Duodenal mucosa (tissue), 2 donors: ENCODE measurements at regions not wholly inside any gene's neighbourhood (a gene's known extent, or its start where the extent isn't known, plus 50 kb on each side); places are given as distances from the start of the nearest gene placed in this dataset.

Source experiments
- H3K27ac ChIP-seq: one replicate; pipeline ENCODE4 v1.7.0; 2013; ENCODE audit warnings: low read depth, low read length
- H3K27me3 ChIP-seq, 2 donors: one replicate each; pipeline ENCODE4 v1.7.0; 2013; ENCODE audit warnings: low read length in 2 of 2, control low read depth in 1 of 2; ENCODE audit not compliant: insufficient read depth in 2 of 2, control insufficient read depth in 1 of 2
- H3K36me3 ChIP-seq, 2 donors: one replicate each; pipeline ENCODE4 v1.7.0; 2013; ENCODE audit warnings: low read length in 2 of 2, control low read depth in 1 of 2; ENCODE audit not compliant: insufficient read depth in 2 of 2, control insufficient read depth in 1 of 2
- H3K4me1 ChIP-seq, 2 donors: one replicate each; pipeline ENCODE4 v1.7.0; 2013; ENCODE audit warnings: low read length in 2 of 2, control low read depth in 1 of 2; ENCODE audit not compliant: insufficient read depth in 2 of 2, control insufficient read depth in 1 of 2
- H3K4me3 ChIP-seq, 2 donors: one replicate each; pipeline ENCODE4 v1.7.0; 2013; ENCODE audit warnings: low read length in 2 of 2, low read depth in 1 of 2
- H3K9ac ChIP-seq, 2 donors: one replicate each; pipeline ENCODE4 v1.7.0; 2013; ENCODE audit warnings: low read length in 2 of 2, low read depth in 1 of 2
- H3K9me3 ChIP-seq, 2 donors: one replicate each; pipeline ENCODE4 v1.7.0; 2013; ENCODE audit warnings: low read length in 2 of 2, control low read depth in 1 of 2; ENCODE audit not compliant: control insufficient read depth in 1 of 2

DNA sequence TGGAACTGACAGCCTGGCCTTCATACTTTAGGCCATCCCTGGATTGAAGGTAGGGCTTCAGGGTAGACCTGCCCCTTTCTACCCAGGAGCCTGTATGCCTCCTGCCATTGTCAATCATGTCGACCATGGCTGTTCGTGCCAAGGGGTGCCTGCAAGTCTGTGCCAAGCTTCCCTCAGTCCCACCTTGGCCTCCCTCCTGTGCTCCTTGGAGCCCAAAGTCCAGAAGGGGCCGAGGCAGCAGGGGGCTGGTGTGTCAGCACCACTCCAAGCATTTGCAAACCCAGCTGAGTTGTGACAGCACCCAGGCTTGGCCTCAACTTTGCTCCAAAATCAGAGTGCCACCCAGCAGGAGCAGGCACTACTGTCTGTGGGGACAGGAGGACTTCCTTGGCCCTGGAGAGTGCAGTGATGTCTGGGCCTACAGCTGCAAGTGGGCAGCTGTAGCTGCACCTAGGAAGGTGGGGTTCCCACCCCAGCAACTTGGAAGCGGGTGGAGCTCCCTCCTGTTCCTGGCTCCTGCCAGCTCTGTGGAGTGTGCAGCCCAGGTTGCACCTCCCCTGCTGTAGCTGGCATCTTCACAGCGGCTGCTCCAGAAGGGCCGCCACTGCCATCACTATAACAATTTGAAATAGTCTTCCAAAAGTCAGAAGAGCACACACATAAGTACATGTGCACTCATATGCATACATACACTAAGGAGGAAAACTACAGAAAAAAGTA is 1719.3 kb downstream of the HACE1 start:
- Histone ChIP-seq H3K27me3 (no peaks in the 10 kb centered on the region), H3K27ac (no peak overlapping the region), H3K4me1 (no peaks in the 10 kb centered on the region), H3K9me3 (no peaks in the 10 kb centered on the region), H3K36me3 (no peaks in the 10 kb centered on the region), H3K4me3 (no peak overlapping the region), H3K9ac (no peak overlapping the region)

DNA sequence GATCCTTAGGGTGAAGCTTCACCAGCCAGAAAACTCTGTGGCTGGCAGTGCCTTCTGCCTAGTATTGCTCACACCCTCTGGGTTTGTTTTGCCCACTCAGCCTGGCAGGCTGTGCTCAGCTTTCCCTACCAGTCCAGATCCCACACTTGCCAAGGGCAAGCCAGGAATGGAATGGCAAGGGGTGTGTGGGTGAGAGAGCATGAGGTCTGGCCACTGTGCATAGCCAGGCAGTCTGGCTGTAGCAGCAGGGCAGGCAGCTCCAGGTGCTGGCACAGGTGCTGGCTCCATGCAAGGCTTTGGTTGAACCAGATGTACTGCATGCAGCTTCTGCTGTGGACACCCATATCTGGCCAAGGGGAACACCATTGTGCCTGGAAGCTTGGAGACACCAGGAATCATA is 1720.3 kb downstream of the HACE1 start:
- no peak overlapping the region for H3K4me3 ChIP-seq
- H3K36me3 ChIP-seq, result no peaks in the 10 kb centered on the region
- H3K9me3 ChIP-seq, result no peaks in the 10 kb centered on the region
- no peak overlapping the region for H3K27ac ChIP-seq
- H3K4me1 ChIP-seq, result no peaks in the 10 kb centered on the region
- H3K27me3 ChIP-seq, result no peaks in the 10 kb centered on the region
- no peak overlapping the region for H3K9ac ChIP-seq

DNA sequence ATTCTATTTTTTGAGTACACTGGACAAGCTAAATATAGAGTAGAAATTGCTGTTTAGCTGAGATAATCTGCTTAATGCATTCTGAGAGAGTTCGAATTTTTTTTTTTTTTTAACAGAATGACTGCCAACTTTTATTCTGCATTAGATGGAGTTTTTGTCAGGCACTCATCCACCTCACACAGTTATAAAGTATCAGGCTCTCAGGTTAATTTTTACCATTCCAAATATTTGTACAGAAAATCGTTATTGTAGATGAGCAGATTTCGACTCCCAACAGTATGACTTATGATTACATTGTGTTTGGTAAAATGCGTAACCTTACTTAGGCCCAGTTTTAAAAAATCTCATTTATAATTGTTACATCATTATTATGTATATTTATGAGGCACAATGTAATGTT is 1731.0 kb downstream of the GRIK2 start:
- Histone ChIP-seq H3K4me1 (no peaks in the 10 kb centered on the region), H3K27me3 (no peaks in the 10 kb centered on the region), H3K36me3 (no peaks in the 10 kb centered on the region), H3K27ac (no peak overlapping the region), H3K4me3 (no peak overlapping the region), H3K9ac (no peak overlapping the region), H3K9me3 (no peaks in the 10 kb centered on the region)

DNA sequence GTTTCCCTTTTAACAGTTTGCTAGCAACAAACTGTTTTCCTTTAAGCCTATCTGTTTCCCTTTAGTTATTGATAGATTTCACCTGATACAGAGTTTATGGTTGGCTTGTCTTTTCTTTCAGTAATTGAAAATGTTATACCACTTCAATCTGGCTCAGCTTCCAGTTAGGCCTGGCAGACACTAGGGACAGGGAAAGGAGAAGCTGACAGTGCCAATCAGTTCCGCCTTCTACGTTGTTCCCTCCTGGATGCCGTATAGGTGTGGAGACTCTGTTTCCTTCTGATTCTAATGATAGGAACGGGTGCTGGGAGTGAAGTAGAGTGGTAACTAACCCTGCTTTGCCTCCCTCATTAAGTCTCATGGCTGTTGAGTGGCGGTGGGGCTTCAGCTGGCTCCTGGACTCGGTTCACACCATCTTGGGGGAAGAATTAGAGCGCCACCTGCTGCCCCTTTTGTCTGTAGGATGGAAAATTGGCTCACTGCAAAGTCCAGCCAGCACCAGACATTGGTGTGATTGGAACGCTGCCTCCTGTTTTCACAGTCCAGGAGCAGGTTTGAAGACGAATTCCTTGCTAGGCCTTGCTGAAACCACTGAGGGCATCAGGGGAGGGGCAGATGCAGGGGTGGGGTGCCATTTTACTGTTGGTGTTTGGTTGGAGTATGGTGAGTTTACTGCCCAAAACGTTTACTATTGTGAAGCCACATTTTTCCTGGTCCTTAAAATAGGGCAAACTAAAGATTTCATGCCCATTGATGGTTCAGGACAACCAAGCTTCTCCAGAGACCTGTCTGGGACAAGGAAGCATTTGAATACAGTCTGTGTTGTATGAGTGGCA is 1729.5 kb downstream of the GRIK2 start:
- no peaks in the 10 kb centered on the region for H3K27me3 ChIP-seq
- H3K9ac ChIP-seq, result no peak overlapping the region
- H3K4me1 ChIP-seq, result no peaks in the 10 kb centered on the region
- H3K9me3 ChIP-seq, result peaks cover 0 to 2% of the 10 kb centered on the region in 2 donors
- no peak overlapping the region for H3K27ac ChIP-seq
- H3K36me3 ChIP-seq, result no peaks in the 10 kb centered on the region
- H3K4me3 ChIP-seq, result no peak overlapping the region

DNA sequence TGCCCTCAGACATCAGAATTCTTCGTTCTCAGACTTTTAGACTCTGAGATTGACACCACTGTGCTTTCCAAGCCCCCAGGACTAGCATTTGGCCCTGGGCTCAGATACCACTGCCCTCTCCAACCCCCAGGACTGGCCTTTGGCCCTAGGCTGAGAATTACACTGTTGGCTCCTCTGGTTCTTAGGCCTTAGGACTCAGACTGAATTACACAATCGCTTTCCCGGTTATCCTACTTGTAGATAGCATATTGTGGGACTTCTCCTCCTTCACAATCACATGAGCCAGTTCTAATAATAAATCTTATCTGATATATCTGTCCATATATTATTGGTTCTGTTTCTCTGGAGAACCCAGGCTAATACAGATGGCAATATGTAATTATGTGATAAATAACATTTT is 1725.5 kb downstream of the GRIK2 start:
- Histone ChIP-seq H3K4me1 (no peaks in the 10 kb centered on the region), H3K36me3 (no peaks in the 10 kb centered on the region), H3K27me3 (no peaks in the 10 kb centered on the region)

DNA sequence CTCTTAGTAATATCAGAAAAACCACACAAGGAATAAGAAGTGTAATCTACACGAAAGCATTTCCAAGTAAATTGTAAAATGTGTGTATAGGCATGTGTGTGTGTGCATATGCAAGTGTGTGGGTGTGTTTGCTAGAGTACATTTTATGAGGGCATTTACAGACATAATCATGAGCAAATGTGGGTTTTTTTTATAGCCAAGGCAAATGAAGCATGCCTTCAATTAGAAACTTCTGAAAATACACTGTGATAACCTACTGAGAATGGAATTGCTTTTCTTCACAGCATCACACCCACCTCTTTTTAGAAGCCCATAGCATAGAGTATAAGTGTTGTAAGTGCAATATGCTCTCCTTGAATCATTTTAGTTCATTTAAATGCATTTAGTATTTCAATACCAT is 1721.1 kb downstream of the GRIK2 start:
- Histone ChIP-seq H3K9ac (no peak overlapping the region), H3K36me3 (no peaks in the 10 kb centered on the region), H3K4me3 (no peak overlapping the region), H3K27ac (no peak overlapping the region), H3K27me3 (no peaks in the 10 kb centered on the region), H3K4me1 (no peaks in the 10 kb centered on the region), H3K9me3 (peaks cover 3 to 6% of the 10 kb centered on the region in 2 donors)

More for the DNA sequence above, 1725.5 kb downstream of the GRIK2 start:
- Histone ChIP-seq H3K4me3 (no peak overlapping the region), H3K9me3 (peaks cover 0 to 3% of the 10 kb centered on the region in 2 donors), H3K27ac (no peak overlapping the region), H3K9ac (no peak overlapping the region)

DNA sequence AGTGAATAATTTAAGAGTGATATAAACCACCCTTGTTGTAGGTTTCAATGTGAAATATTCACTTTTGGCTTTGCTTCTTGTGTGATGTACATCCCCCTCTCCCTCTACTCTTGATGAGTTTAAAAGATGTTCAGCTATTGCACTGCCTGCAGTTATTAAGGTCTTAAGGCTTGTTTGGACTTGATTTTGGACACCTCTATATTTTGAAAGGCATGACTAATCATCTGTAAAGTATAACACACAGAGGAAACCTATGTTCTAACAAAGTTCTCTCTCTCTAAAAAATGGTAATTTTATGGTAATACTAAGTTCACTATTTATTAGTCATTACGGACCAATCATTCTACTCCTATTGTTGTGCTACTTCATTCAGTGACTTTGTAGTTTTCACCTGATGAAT is 1719.9 kb downstream of the GRIK2 start:
- H3K27me3 ChIP-seq, result no peaks in the 10 kb centered on the region
- H3K4me3 ChIP-seq, result no peak overlapping the region
- no peak overlapping the region for H3K9ac ChIP-seq
- H3K9me3 ChIP-seq, result peaks cover 3 to 6% of the 10 kb centered on the region in 2 donors
- H3K36me3 ChIP-seq, result no peaks in the 10 kb centered on the region
- no peak overlapping the region for H3K27ac ChIP-seq
- H3K4me1 ChIP-seq, result no peaks in the 10 kb centered on the region

DNA sequence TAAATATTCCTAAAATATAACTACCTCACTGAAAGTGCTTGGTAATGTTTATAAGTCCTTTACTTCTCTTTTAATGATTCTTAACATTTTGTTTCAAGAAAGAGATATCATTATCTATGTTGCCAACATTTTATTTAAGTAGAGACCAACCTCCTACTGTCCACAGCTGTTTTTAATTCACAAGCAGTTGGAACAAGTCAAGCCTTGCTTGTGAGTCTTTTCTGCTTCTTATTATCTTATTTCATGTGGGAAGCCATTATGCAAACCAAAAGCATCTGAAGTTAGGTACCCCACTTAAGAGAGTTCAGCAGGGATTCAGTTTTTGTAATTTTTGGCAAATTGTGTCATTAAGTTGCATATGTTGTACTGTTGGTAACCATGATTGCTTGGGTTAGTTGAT is 1714.5 kb downstream of the GRIK2 start:
- H3K27ac ChIP-seq, result no peak overlapping the region
- no peak overlapping the region for H3K9ac ChIP-seq
- H3K36me3 ChIP-seq, result no peaks in the 10 kb centered on the region
- peaks cover 0 to 4% of the 10 kb centered on the region in 2 donors for H3K9me3 ChIP-seq
- H3K4me3 ChIP-seq, result no peak overlapping the region
- H3K4me1 ChIP-seq, result no peaks in the 10 kb centered on the region
- H3K27me3 ChIP-seq, result no peaks in the 10 kb centered on the region

DNA sequence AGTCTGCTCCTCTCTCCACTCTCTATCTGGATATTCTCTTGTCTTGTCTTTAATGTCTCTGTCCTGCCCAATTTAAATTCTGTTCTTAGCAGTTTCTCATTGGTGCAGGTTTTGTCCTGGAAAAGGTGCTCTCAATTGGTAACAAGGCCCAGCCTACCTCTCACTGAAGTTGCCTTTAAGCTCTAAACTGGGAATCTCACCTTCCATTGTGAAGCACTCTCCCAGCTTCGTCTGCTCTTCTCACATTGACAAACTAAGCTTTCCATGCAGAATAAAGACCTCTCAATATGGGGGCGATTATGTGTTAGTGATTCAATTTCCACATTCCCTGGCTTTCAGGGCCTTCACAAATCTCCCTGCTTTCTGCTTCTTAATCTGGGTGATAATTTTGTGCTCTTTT is 1712.2 kb downstream of the GRIK2 start:
- H3K27me3 ChIP-seq, result no peaks in the 10 kb centered on the region

DNA sequence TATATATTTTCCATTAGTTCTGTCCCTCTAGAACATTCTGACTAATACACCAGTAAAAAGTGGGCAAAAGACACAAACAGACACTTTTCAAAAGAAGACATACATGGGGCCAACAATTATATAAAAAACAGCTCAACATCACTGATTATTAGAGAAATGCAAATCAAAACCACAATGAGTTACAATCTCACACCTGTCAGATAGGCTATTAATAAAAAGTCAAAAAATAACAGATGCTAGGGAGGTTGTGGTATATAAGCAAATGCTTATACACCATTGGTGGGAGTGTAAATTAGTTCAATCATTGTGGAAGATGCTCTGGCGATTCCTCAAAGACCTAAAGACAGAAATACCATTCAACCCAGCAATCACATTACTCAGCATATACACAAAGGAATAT is 1707.8 kb downstream of the GRIK2 start:
- Histone ChIP-seq H3K36me3 (no peaks in the 10 kb centered on the region), H3K4me3 (no peak overlapping the region), H3K27me3 (no peaks in the 10 kb centered on the region), H3K9me3 (no peaks in the 10 kb centered on the region), H3K9ac (no peak overlapping the region), H3K4me1 (no peaks in the 10 kb centered on the region), H3K27ac (no peak overlapping the region)

More for the DNA sequence above, 1712.2 kb downstream of the GRIK2 start:
- no peak overlapping the region for H3K9ac ChIP-seq
- no peaks in the 10 kb centered on the region for H3K4me1 ChIP-seq
- H3K4me3 ChIP-seq, result no peak overlapping the region
- no peaks in the 10 kb centered on the region for H3K36me3 ChIP-seq
- H3K9me3 ChIP-seq, result peaks cover 0 to 1% of the 10 kb centered on the region in 2 donors
- H3K27ac ChIP-seq, result no peak overlapping the region
